Caki2 (cell line): ENCODE measurements at regions not wholly inside any gene's neighbourhood (a gene's known extent, or its start where the extent isn't known, plus 50 kb on each side); places are given as distances from the start of the nearest gene placed in this dataset.
"Not testable (repeated sequence)": the region's sequence is repeated elsewhere in the genome, so short reads cannot be mapped to it uniquely, and the experiment has no call there.

Source experiments
- DNase-seq: peaks from one replicate; pipeline ENCODE4 v3.0.0-alpha.2; 2015; ENCODE audit warnings: low read depth
- in situ Hi-C: cut with HindIII; loops from 2 replicates; pipeline ENCODE4 v1.10.0; 2016; ENCODE audit warnings: low sequenced_read_pairs, low pct_unique_long_range_greater_than_20kb, mixed read lengths

- in situ Hi-C loops, DNase-seq: not testable (repeated sequence)
Measured at GRCh38 chr10:35263827-35264226, 72.5 kb upstream of the CCNY start.

GRCh38 chr10:35264636-35265035 is 71.7 kb upstream of the CCNY start:
- DNase-seq, in situ Hi-C loops: not testable (repeated sequence)

GRCh38 chr10:35265435-35265834 is 70.9 kb upstream of the CCNY start:
- no peak for DNase-seq
- in situ Hi-C loops: no loop called here

- in situ Hi-C loops: no loop called here
- no peak for DNase-seq
Measured at GRCh38 chr10:35268323-35268722, 68.0 kb upstream of the CCNY start.

GRCh38 chr10:35268791-35269257 is 67.5 kb upstream of the CCNY start:
- DNase-seq: peak; percentile 69
- in situ Hi-C loops: no loop called here

GRCh38 chr10:35270100-35270499 is 66.2 kb upstream of the CCNY start:
- no peak for DNase-seq
- in situ Hi-C loops: no loop called here

GRCh38 chr10:35271086-35271858 is 65.0 kb upstream of the CCNY start:
- in situ Hi-C loops: no loop called here
- peak; percentile 49 for DNase-seq

GRCh38 chr10:35271859-35272165 is 64.5 kb upstream of the CCNY start:
- peak; percentile 62 for DNase-seq

GRCh38 chr10:35272401-35272800 is 63.9 kb upstream of the CCNY start:
- DNase-seq, in situ Hi-C loops: not testable (repeated sequence)

More at GRCh38 chr10:35271859-35272165, 64.5 kb upstream of the CCNY start:
- in situ Hi-C loops: not testable (repeated sequence)

- in situ Hi-C loops: not testable (repeated sequence)
Measured at GRCh38 chr10:35273994-35274393, 62.3 kb upstream of the CCNY start.

GRCh38 chr10:35274498-35275060 is 61.7 kb upstream of the CCNY start:
- in situ Hi-C loops: no loop called here

More at GRCh38 chr10:35273994-35274393, 62.3 kb upstream of the CCNY start:
- DNase-seq: not testable (repeated sequence)

GRCh38 chr10:35276889-35277288 is 59.4 kb upstream of the CCNY start:
- DNase-seq: no peak
- in situ Hi-C loops: no loop called here

More at GRCh38 chr10:35274498-35275060, 61.7 kb upstream of the CCNY start:
- DNase-seq: no peak

- DNase-seq, in situ Hi-C loops: not testable (repeated sequence)
Measured at GRCh38 chr10:35280246-35280645, 56.1 kb upstream of the CCNY start.
